Prostate gland (tissue), 2 donors: ENCODE measurements at regions not wholly inside any gene's neighbourhood (a gene's known extent, or its start where the extent isn't known, plus 50 kb on each side); places are given as distances from the start of the nearest gene placed in this dataset.

ENCODE experiments used
- DNase-seq: peaks from one replicate; pipeline ENCODE4 v3.0.0-alpha.2; 2019; ENCODE audit warnings: low spot score
- H3K27ac ChIP-seq, 2 donors: fragments of 200-600 bp; sonication (generic); 2 replicates each; pipeline ENCODE4 v1.5.1; 2017 to 2019
- H3K27me3 ChIP-seq: fragments of 200-600 bp; sonication (generic); replicated peaks from 2 replicates; pipeline ENCODE4 v1.5.1; 2019; ENCODE audit not compliant: insufficient read depth
- H3K36me3 ChIP-seq, 2 donors: fragments of 200-600 bp; sonication (generic); 1 replicate in 1 of 2; 2 replicates in 1 of 2; pipeline versions ENCODE4 v1.5.1 to v1.8.1; 2017 to 2019
- H3K4me1 ChIP-seq: fragments of 200-600 bp; sonication (generic); replicated peaks from 2 replicates; pipeline ENCODE4 v1.5.1; 2019
- H3K4me3 ChIP-seq, 2 donors: fragments of 200-600 bp; sonication (generic); 2 replicates each; pipeline ENCODE4 v1.5.1; 2017 to 2019
- H3K9me3 ChIP-seq: fragments of 200-600 bp; sonication (generic); 2 replicates; pipeline ENCODE4 v1.5.1; 2017
- CTCF ChIP-seq, 4 experiments: fragments of 200-600 bp in 2 of 4; fragments of 450-650 bp in 2 of 4; sonication (generic) in 2 of 4; IDR thresholded peaks; 1 replicate in 3 of 4; 2 replicates in 1 of 4; pipeline ENCODE4 v1.5.1; 2016 to 2019; ENCODE audit warnings: antibody characterized with exemption in 4 of 4, mild to moderate bottlenecking in 2 of 4, moderate library complexity in 2 of 4
- POLR2A ChIP-seq: fragments of 450-650 bp; IDR thresholded peaks from one replicate; pipeline ENCODE4 v1.6.1; 2016; ENCODE audit warnings: antibody characterized with exemption, mild to moderate bottlenecking
- POLR2AphosphoS5 ChIP-seq: sonication (generic); formaldehyde crosslinking; IDR thresholded peaks from one replicate; pipeline ENCODE4 v1.6.1; 2017; ENCODE audit warnings: antibody characterized with exemption
- WGBS: methylation state at CpG from one replicate; pipeline ENCODE4 v1.1.5; 2018; 5-methylcytosine and 5-hydroxymethylcytosine counted together
- intact Hi-C: fragments of 100-400 bp; cut with DNase I; formaldehyde crosslinking; loops from one replicate; pipeline ENCODE4 v1.14.2; 2022

- Histone ChIP-seq H3K27ac (no peak overlapping the region), H3K9me3 (no peaks in the 10 kb centered on the region), H3K4me3 (no peak overlapping the region), H3K36me3 (no peaks in the 10 kb centered on the region), H3K27me3 (no peaks in the 10 kb centered on the region), H3K4me1 (no peaks in the 10 kb centered on the region)
- no peak for DNase-seq
- TF ChIP-seq POLR2AphosphoS5 (no peak), CTCF (IDR thresholded peaks at IDR 0.05) (no peak), POLR2A (no peak)
- intact Hi-C loops: no loop called here
Measured at GRCh38 chr6:113301651-113302050, 555.5 kb upstream of the MARCKS start.

GRCh38 chr6:113304116-113304515 lies 553.0 kb upstream of the MARCKS start:
- Histone ChIP-seq H3K27me3 (no peaks in the 10 kb centered on the region), H3K4me1 (no peaks in the 10 kb centered on the region), H3K4me3 (no peak overlapping the region), H3K27ac (no peak overlapping the region), H3K9me3 (no peaks in the 10 kb centered on the region), H3K36me3 (no peaks in the 10 kb centered on the region)
- intact Hi-C loops: no loop called here
- WGBS: 95% methylated on average over 1 of the region's 1 CpG
- no peak for DNase-seq
- TF ChIP-seq POLR2A: no peak
- TF ChIP-seq POLR2AphosphoS5: no peak
- no peak for TF ChIP-seq CTCF (IDR thresholded peaks at IDR 0.05)

GRCh38 chr6:113306552-113307145 lies 550.5 kb upstream of the MARCKS start:
- Histone ChIP-seq H3K27ac (no peak overlapping the region), H3K4me3 (no peak overlapping the region), H3K36me3 (no peaks in the 10 kb centered on the region), H3K9me3 (no peaks in the 10 kb centered on the region), H3K27me3 (no peaks in the 10 kb centered on the region), H3K4me1 (no peaks in the 10 kb centered on the region)
- peak; percentile 64 for DNase-seq
- 42% methylated on average over 5 of the region's 5 CpGs for WGBS
- TF ChIP-seq POLR2AphosphoS5 (peak; percentile 38), POLR2A (no peak), CTCF (IDR thresholded peaks at IDR 0.05) (peak in 3 of 4 experiments; percentile 63 to 68 (median 67))
- intact Hi-C loops: no loop called here

GRCh38 chr6:113308266-113308665 lies 548.9 kb upstream of the MARCKS start:
- 98% methylated on average over 2 of the region's 2 CpGs for WGBS
- Histone ChIP-seq H3K4me1 (no peaks in the 10 kb centered on the region), H3K27me3 (no peaks in the 10 kb centered on the region), H3K36me3 (no peaks in the 10 kb centered on the region), H3K4me3 (no peak overlapping the region), H3K27ac (no peak overlapping the region), H3K9me3 (no peaks in the 10 kb centered on the region)
- no peak for TF ChIP-seq POLR2AphosphoS5
- TF ChIP-seq CTCF (IDR thresholded peaks at IDR 0.05): no peak
- TF ChIP-seq POLR2A: no peak
- no peak for DNase-seq
- intact Hi-C loops: no loop called here

GRCh38 chr6:113313841-113314240 lies 543.3 kb upstream of the MARCKS start:
- intact Hi-C loops: no loop called here
- no peaks in the 10 kb centered on the region for H3K4me1 ChIP-seq
- H3K27me3 ChIP-seq: no peaks in the 10 kb centered on the region
- DNase-seq: no peak
- no peak overlapping the region for H3K4me3 ChIP-seq
- TF ChIP-seq POLR2A (no peak), POLR2AphosphoS5 (no peak), CTCF (IDR thresholded peaks at IDR 0.05) (no peak)
- no peaks in the 10 kb centered on the region for H3K9me3 ChIP-seq
- WGBS: 88% methylated on average over 1 of the region's 1 CpG
- no peak overlapping the region for H3K27ac ChIP-seq
- H3K36me3 ChIP-seq: no peaks in the 10 kb centered on the region
